Upper lobe of left lung (tissue), 4 donors: ENCODE measurements at regions not wholly inside any gene's neighbourhood (a gene's known extent, or its start where the extent isn't known, plus 50 kb on each side); places are given as distances from the start of the nearest gene placed in this dataset.

Source experiments
- CTCF ChIP-seq, 6 experiments: fragments of 450-650 bp in 4 of 6; fragments of 200-600 bp in 2 of 6; sonication (generic) in 2 of 6; IDR thresholded peaks; one replicate each; pipeline ENCODE4 v1.5.1; 2016 to 2019; ENCODE audit warnings: antibody characterized with exemption in 6 of 6
- POLR2A ChIP-seq, 4 donors: fragments of 450-650 bp; IDR thresholded peaks; one replicate each; pipeline ENCODE4 v1.5.1; 2016 to 2017; ENCODE audit warnings: antibody characterized with exemption in 4 of 4, mild to moderate bottlenecking in 2 of 4

GRCh38 chr6:102773636-102774035 lies 1380.1 kb downstream of the GRIK2 start:
- TF ChIP-seq CTCF (IDR thresholded peaks at IDR 0.05) = no peak
- TF ChIP-seq POLR2A (IDR thresholded peaks at IDR 0.05) = no peak
